GM23248 (cell line): ENCODE measurements at regions not wholly inside any gene's neighbourhood (a gene's known extent, or its start where the extent isn't known, plus 50 kb on each side); places are given as distances from the start of the nearest gene placed in this dataset.
A peak's percentile ranks its signal among the peaks of the same experiment; 100 is the strongest.

Source experiments
- DNase-seq: peaks from one replicate; pipeline ENCODE4 v3.0.0-alpha.2; 2015
- H2AFZ ChIP-seq: fragments of 200-600 bp; sonication (generic); 2 replicates; pipeline ENCODE4 v1.6.1; 2016; ENCODE audit warnings: antibody characterized with exemption
- H3F3A ChIP-seq: fragments of 200-600 bp; sonication (generic); 2 replicates; pipeline ENCODE4 v1.6.1; 2016; ENCODE audit warnings: mild to moderate bottlenecking, antibody characterized with exemption, mixed run types; ENCODE audit not compliant: insufficient read depth
- H3K27ac ChIP-seq: fragments of 200-600 bp; sonication (generic); 2 replicates; pipeline ENCODE4 v1.5.1; 2016; ENCODE audit warnings: mild to moderate bottlenecking
- H3K27me3 ChIP-seq: fragments of 200-600 bp; sonication (generic); replicated peaks from 2 replicates; pipeline ENCODE4 v1.6.1; 2016; ENCODE audit warnings: mild to moderate bottlenecking; ENCODE audit not compliant: insufficient read depth
- H3K36me3 ChIP-seq: fragments of 200-600 bp; sonication (generic); 2 replicates; pipeline ENCODE4 v1.6.1; 2016; ENCODE audit warnings: low read depth, mild to moderate bottlenecking
- H3K4me1 ChIP-seq: fragments of 200-600 bp; sonication (generic); 2 replicates; pipeline ENCODE4 v1.6.1; 2016; ENCODE audit warnings: mild to moderate bottlenecking; ENCODE audit not compliant: insufficient read depth
- H3K4me2 ChIP-seq: fragments of 200-600 bp; sonication (generic); one replicate; pipeline ENCODE4 v1.6.1; 2016; ENCODE audit warnings: mild to moderate bottlenecking; ENCODE audit not compliant: unreplicated experiment
- H3K4me3 ChIP-seq: fragments of 200-600 bp; sonication (generic); 2 replicates; pipeline ENCODE4 v1.5.1; 2016; ENCODE audit warnings: mild to moderate bottlenecking
- H3K79me2 ChIP-seq: fragments of 200-600 bp; sonication (generic); 2 replicates; pipeline ENCODE4 v1.6.1; 2016; ENCODE audit warnings: mild to moderate bottlenecking; ENCODE audit not compliant: insufficient read depth
- H3K9ac ChIP-seq: fragments of 200-600 bp; sonication (generic); 2 replicates; pipeline ENCODE4 v1.6.1; 2016; ENCODE audit warnings: mild to moderate bottlenecking
- H3K9me2 ChIP-seq: fragments of 200-600 bp; sonication (generic); 2 replicates; pipeline ENCODE4 v1.6.1; 2016; ENCODE audit warnings: mixed run types, mild to moderate bottlenecking, moderate library complexity; ENCODE audit not compliant: insufficient read depth
- H3K9me3 ChIP-seq: fragments of 200-600 bp; sonication (generic); one replicate; pipeline ENCODE4 v1.6.1; 2017; ENCODE audit warnings: low read depth
- H4K20me1 ChIP-seq: fragments of 200-600 bp; sonication (generic); 2 replicates; pipeline ENCODE4 v1.6.0; 2016; ENCODE audit not compliant: insufficient read depth
- EZH2 ChIP-seq: fragments of 200-600 bp; sonication (generic); IDR thresholded peaks from 2 replicates; pipeline ENCODE4 v1.6.1; 2018; ENCODE audit warnings: antibody characterized with exemption, mild to moderate bottlenecking; ENCODE audit not compliant: insufficient read depth, poor library complexity, severe bottlenecking
- EZH2phosphoT487 ChIP-seq: fragments of 200-600 bp; sonication (generic); IDR thresholded peaks from 2 replicates; pipeline ENCODE4 v1.6.1; 2018; ENCODE audit warnings: antibody characterized with exemption, moderate library complexity, mild to moderate bottlenecking, low read depth; ENCODE audit not compliant: insufficient read depth
- WGBS, 2 experiments: methylation state at CpG; one replicate each; pipeline ENCODE4 v1.1.6; 2015 to 2017; ENCODE audit warnings: low lambda C conversion rate in 2 of 2, low coverage in 1 of 2; ENCODE audit errors: missing lambda C conversion rate in 2 of 2; 5-methylcytosine and 5-hydroxymethylcytosine counted together
- in situ Hi-C: fragments of 300-500 bp; cut with MboI; formaldehyde crosslinking; loops from 2 replicates; pipeline ENCODE4 v1.15.0; 2020

GRCh38 chr1:177880339-177880891 lies 89.4 kb downstream of the SEC16B start:
- Histone ChIP-seq H4K20me1 (no peaks in the 10 kb centered on the region), H3K9me3 (no peaks in the 10 kb centered on the region), H3K4me2 (no peak overlapping the region), H3K4me3 (no peak overlapping the region), H3K79me2 (no peaks in the 10 kb centered on the region), H3K9ac (no peak overlapping the region), H3K4me1 (peaks cover 10% of the 10 kb centered on the region; the same call in 1 of the 2 replicates), H3K27ac (no peak overlapping the region), H3K36me3 (no peaks in the 10 kb centered on the region), H2AFZ (no peak overlapping the region), H3K27me3 (0 out of 2 replicates have a peak, but pooled peaks cover 6% of the 10 kb centered on the region), H3K9me2 (no peaks in the 10 kb centered on the region), H3F3A (peaks cover 10% of the 10 kb centered on the region; the same call in 1 of the 2 replicates)
- WGBS, 2 experiments, result 23 to 30% methylated on average over 7 of the region's 7 CpGs
- TF ChIP-seq EZH2, result no peak
- no peak for TF ChIP-seq EZH2phosphoT487
- DNase-seq, result no peak
- in situ Hi-C loops, result no loop called here

- Histone ChIP-seq H4K20me1 (no peaks in the 10 kb centered on the region), H2AFZ (no peak overlapping the region), H3K27ac (no peak overlapping the region), H3K4me2 (no peak overlapping the region), H3F3A (no peaks in the 10 kb centered on the region), H3K27me3 (0 out of 2 replicates have a peak, but pooled peaks cover 6% of the 10 kb centered on the region), H3K9ac (no peak overlapping the region), H3K79me2 (no peaks in the 10 kb centered on the region), H3K4me1 (peaks cover 12% of the 10 kb centered on the region; the same call in 1 of the 2 replicates), H3K4me3 (no peak overlapping the region), H3K36me3 (no peaks in the 10 kb centered on the region), H3K9me3 (no peaks in the 10 kb centered on the region), H3K9me2 (no peaks in the 10 kb centered on the region)
- whole genome bisulfite sequencing, 2 experiments, result 81 to 83% methylated on average over 2 of the region's 2 CpGs
- DNase-seq, result no peak
- TF ChIP-seq EZH2phosphoT487 (no peak), EZH2 (no peak)
- in situ Hi-C loops, result no loop called here
These were observed 92.8 kb downstream of the SEC16B start for GRCh38 chr1:177877086-177877485.

- in situ Hi-C loops, result no loop called here
- Histone ChIP-seq H3K27ac (peak overlapping the region; percentile 39), H3K9me3 (no peaks in the 10 kb centered on the region), H3K4me1 (peaks cover 12% of the 10 kb centered on the region; the same call in 1 of the 2 replicates), H3F3A (0 out of 2 replicates have a peak, but pooled peaks cover 6% of the 10 kb centered on the region), H3K4me2 (peak overlapping the region; percentile 53), H3K9ac (no peak overlapping the region), H2AFZ (peak overlapping the region; percentile 14; the same call in 1 of the 2 replicates), H3K4me3 (peak overlapping the region; percentile 39), H3K36me3 (no peaks in the 10 kb centered on the region), H3K27me3 (no peaks in the 10 kb centered on the region), H4K20me1 (no peaks in the 10 kb centered on the region), H3K79me2 (no peaks in the 10 kb centered on the region), H3K9me2 (no peaks in the 10 kb centered on the region)
- WGBS, 2 experiments, result 0 to 1% methylated on average over 5 of the region's 5 CpGs
- DNase-seq, result peak; percentile 89
- no peak for TF ChIP-seq EZH2phosphoT487
- TF ChIP-seq EZH2, result no peak
These were observed 96.6 kb downstream of the SEC16B start for GRCh38 chr1:177873238-177873637.

GRCh38 chr1:177872308-177872900 lies 97.5 kb downstream of the SEC16B start:
- no peaks in the 10 kb centered on the region for H4K20me1 ChIP-seq
- no peak overlapping the region for H3K9ac ChIP-seq
- H3K27ac ChIP-seq, result no peak overlapping the region
- peak overlapping the region; percentile 53 for H3K4me2 ChIP-seq
- H3F3A ChIP-seq, result 0 out of 2 replicates have a peak, but pooled peaks cover 6% of the 10 kb centered on the region
- in situ Hi-C loops, result no loop called here
- no peaks in the 10 kb centered on the region for H3K9me2 ChIP-seq
- no peak overlapping the region for H2AFZ ChIP-seq
- peaks cover 12% of the 10 kb centered on the region; the same call in 1 of the 2 replicates for H3K4me1 ChIP-seq
- no peaks in the 10 kb centered on the region for H3K9me3 ChIP-seq
- no peaks in the 10 kb centered on the region for H3K36me3 ChIP-seq
- no peak overlapping the region for H3K4me3 ChIP-seq
- no peak for TF ChIP-seq EZH2phosphoT487
- no peaks in the 10 kb centered on the region for H3K79me2 ChIP-seq
- H3K27me3 ChIP-seq, result no peaks in the 10 kb centered on the region
- no peak for DNase-seq
- 65 to 66% methylated on average over 10 of the region's 10 CpGs for WGBS, 2 experiments
